Transverse colon (tissue), 4 donors: ENCODE measurements at regions not wholly inside any gene's neighbourhood (a gene's known extent, or its start where the extent isn't known, plus 50 kb on each side); places are given as distances from the start of the nearest gene placed in this dataset.

ENCODE experiments used
- DNase-seq: peaks from one replicate; pipeline ENCODE4 v3.0.0-alpha.2; 2019
- H3K27ac ChIP-seq, 4 donors: fragments of 200-600 bp; sonication (generic); 2 replicates each; pipeline ENCODE4 v1.5.1; 2016 to 2018; ENCODE audit warnings: inconsistent platforms in 4 of 4
- H3K27me3 ChIP-seq: fragments of 200-600 bp; sonication (generic); 2 replicates; pipeline ENCODE4 v1.5.1; 2017; ENCODE audit warnings: inconsistent platforms
- H3K36me3 ChIP-seq, 4 donors: fragments of 200-600 bp; sonication (generic); 2 replicates each; pipeline ENCODE4 v1.5.1; 2017 to 2019; ENCODE audit warnings: inconsistent platforms in 4 of 4
- H3K4me1 ChIP-seq, 4 donors: fragments of 200-600 bp; sonication (generic); 2 replicates each; pipeline ENCODE4 v1.5.1; 2017 to 2020; ENCODE audit warnings: inconsistent platforms in 4 of 4
- H3K4me3 ChIP-seq, 4 donors: fragments of 200-600 bp; sonication (generic); 1 replicate in 1 of 4; 2 replicates in 3 of 4; pipeline versions ENCODE4 v1.5.1 to v1.6.1; 2017 to 2019; ENCODE audit warnings: inconsistent platforms in 4 of 4
- H3K9me3 ChIP-seq, 2 donors: fragments of 200-600 bp; sonication (generic); 2 replicates each; pipeline ENCODE4 v1.5.1; 2017 to 2019; ENCODE audit warnings: inconsistent platforms in 2 of 2
- EP300 ChIP-seq: sonication (generic); formaldehyde crosslinking; IDR thresholded peaks from one replicate; pipeline ENCODE4 v1.6.1; 2017; ENCODE audit warnings: antibody characterized with exemption, low read depth
- POLR2A ChIP-seq: fragments of 450-650 bp; IDR thresholded peaks from one replicate; pipeline ENCODE4 v1.6.1; 2016; ENCODE audit warnings: antibody characterized with exemption, mild to moderate bottlenecking, moderate library complexity
- POLR2AphosphoS5 ChIP-seq, 3 donors: sonication (generic); formaldehyde crosslinking; IDR thresholded peaks; one replicate each; pipeline ENCODE4 v1.6.1; 2016; ENCODE audit warnings: antibody characterized with exemption in 3 of 3
- WGBS, 2 donors: methylation state at CpG; one replicate each; pipeline ENCODE4 v1.1.5; 2018; ENCODE audit warnings: low coverage in 1 of 2; 5-methylcytosine and 5-hydroxymethylcytosine counted together
- in situ Hi-C, 4 donors: fragments of 200-750 bp; cut with MboI; loops; one replicate each; pipeline versions ENCODE4 v1.15.0 to v1.15.1; 2017; ENCODE audit warnings: low sequenced_read_pairs in 3 of 4, low pct_ligation_motif_present in 1 of 4, low pct_unique_long_range_greater_than_20kb in 1 of 4
- intact Hi-C: fragments of 100-400 bp; cut with DNase I; formaldehyde crosslinking; loops from one replicate; pipeline ENCODE4 v1.15.1; 2023; ENCODE audit warnings: low total_unique reads
- TF ChIP-seq, protein P1 (sequence below), 5 experiments: fragments of 200-600 bp in 3 of 5; fragments of 450-650 bp in 2 of 5; sonication (generic) in 3 of 5; IDR thresholded peaks; 1 replicate in 2 of 5; 2 replicates in 3 of 5; pipeline ENCODE4 v1.5.1; 2016 to 2017; ENCODE audit warnings: antibody characterized with exemption in 5 of 5, inconsistent platforms in 3 of 5, mild to moderate bottlenecking in 2 of 5, moderate library complexity in 1 of 5

DNA sequence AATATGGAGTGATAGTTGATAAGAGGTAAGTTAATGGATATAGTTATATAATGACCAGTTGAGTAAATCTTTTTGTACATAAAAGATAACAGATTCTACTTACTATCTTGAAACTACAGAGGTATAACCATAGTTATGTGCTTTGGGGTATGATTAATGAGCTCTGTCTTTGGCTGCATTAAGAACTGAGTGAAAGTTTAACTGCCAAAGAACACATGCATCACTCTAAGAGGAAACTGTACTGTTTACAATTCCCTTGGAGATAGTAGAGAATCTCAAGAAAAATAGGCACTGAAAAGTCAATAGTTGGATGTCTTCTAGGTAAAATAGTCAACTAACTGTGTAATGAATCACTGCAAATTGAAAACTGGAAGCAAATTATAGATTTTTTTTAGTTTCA lies 1129.5 kb downstream of the EPHA7 start:
- Histone ChIP-seq H3K27me3 (no peaks in the 10 kb centered on the region), H3K4me1 (no peaks in the 10 kb centered on the region), H3K9me3 (no peaks in the 10 kb centered on the region), H3K4me3 (no peak overlapping the region), H3K27ac (no peak overlapping the region), H3K36me3 (no peaks in the 10 kb centered on the region)
- in situ Hi-C loops (no loop called here), intact Hi-C loops (no loop called here)
- DNase-seq, result no peak
- TF ChIP-seq POLR2AphosphoS5 (IDR thresholded peaks at IDR 0.05) (no peak), EP300 (no peak), POLR2A (no peak)
- TF ChIP-seq, protein P1, sequence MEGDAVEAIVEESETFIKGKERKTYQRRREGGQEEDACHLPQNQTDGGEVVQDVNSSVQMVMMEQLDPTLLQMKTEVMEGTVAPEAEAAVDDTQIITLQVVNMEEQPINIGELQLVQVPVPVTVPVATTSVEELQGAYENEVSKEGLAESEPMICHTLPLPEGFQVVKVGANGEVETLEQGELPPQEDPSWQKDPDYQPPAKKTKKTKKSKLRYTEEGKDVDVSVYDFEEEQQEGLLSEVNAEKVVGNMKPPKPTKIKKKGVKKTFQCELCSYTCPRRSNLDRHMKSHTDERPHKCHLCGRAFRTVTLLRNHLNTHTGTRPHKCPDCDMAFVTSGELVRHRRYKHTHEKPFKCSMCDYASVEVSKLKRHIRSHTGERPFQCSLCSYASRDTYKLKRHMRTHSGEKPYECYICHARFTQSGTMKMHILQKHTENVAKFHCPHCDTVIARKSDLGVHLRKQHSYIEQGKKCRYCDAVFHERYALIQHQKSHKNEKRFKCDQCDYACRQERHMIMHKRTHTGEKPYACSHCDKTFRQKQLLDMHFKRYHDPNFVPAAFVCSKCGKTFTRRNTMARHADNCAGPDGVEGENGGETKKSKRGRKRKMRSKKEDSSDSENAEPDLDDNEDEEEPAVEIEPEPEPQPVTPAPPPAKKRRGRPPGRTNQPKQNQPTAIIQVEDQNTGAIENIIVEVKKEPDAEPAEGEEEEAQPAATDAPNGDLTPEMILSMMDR (IDR thresholded peaks at IDR 0.05), result no peak

DNA sequence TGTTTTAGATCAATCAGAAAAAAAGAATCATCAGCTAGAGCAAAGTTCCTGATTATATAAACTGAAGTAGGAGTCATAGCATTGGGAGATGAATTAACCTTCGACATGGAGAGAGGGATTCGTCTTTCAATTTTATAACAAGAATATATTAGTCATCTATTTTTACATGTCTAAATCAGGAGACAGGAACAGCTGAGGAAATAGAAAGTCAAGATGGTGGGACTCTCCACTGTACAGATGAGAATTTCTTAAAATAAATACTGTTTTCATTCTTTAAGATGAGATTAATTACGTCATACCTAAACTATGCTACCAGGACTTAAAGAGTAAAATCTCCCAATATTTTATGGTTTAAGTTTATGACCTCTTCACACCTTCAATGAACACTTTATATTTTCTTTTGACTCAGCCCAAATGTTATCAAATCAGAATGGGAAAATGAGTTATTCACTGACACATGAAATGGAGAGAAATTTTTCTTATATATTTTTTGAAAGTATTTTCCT lies 1137.7 kb downstream of the EPHA7 start:
- no peaks in the 10 kb centered on the region for H3K36me3 ChIP-seq
- intact Hi-C loops (no loop called here), in situ Hi-C loops (no loop called here)
- no peak overlapping the region for H3K4me3 ChIP-seq
- WGBS, 2 donors, result 32% methylated on average over 3 of the region's 3 CpGs
- TF ChIP-seq, protein P1 (IDR thresholded peaks at IDR 0.05), result no peak
- TF ChIP-seq EP300 (no peak), POLR2AphosphoS5 (IDR thresholded peaks at IDR 0.05) (no peak), POLR2A (no peak)
- no peak for DNase-seq
- no peaks in the 10 kb centered on the region for H3K27me3 ChIP-seq
- H3K27ac ChIP-seq, result no peak overlapping the region
- H3K4me1 ChIP-seq, result no peaks in the 10 kb centered on the region
- no peaks in the 10 kb centered on the region for H3K9me3 ChIP-seq

DNA sequence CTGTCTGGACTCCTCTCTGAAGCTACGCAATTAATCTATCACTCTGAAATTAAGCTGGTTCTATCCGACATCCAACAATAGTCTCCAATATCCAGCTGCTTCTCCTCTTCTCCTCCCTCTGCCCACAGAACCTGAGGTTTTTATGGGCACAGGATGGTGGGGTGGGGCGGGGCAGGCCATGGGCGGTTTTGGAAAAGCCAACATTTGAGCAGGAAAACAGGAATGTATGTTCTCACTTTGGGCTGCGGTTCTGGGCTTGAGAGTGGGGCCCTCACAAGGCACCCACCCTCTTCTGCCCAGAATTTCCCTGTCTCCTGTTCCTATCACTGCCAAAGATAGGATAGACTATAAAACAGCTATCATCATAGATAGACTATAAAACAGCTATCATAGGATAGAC lies 1144.2 kb downstream of the EPHA7 start:
- DNase-seq, result no peak
- in situ Hi-C loops, result no loop called here

DNA sequence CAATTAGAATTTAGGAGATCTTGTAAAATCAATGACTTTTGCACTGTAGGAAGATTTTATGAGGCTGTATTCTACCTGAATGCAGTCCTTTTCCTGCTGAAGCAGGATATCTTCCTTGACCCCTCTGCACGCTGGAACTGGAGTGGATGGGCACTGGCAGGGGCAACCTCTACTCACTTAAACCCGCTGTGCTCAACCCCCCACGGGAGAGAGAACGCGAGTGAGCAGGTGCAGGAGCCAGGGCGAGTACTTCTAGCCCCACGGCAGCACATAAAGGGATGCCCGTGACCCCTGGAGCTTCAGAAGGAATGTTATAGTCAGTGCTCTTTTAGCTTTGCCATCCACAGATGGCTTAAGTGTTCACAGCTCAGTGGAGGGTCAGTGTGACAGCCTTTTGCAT lies 1144.8 kb downstream of the EPHA7 start:
- Histone ChIP-seq H3K36me3 (no peaks in the 10 kb centered on the region), H3K27ac (no peak overlapping the region), H3K27me3 (no peaks in the 10 kb centered on the region), H3K4me1 (no peaks in the 10 kb centered on the region), H3K4me3 (no peak overlapping the region), H3K9me3 (no peaks in the 10 kb centered on the region)
- no peak for DNase-seq
- in situ Hi-C loops (no loop called here), intact Hi-C loops (no loop called here)
- WGBS, 2 donors, result 29 to 87% methylated on average over 2 to 8 of the region's 8 CpGs
- no peak for TF ChIP-seq EP300

More for the DNA sequence above, 1144.2 kb downstream of the EPHA7 start:
- no peak for TF ChIP-seq POLR2AphosphoS5 (IDR thresholded peaks at IDR 0.05)
- TF ChIP-seq, protein P1 (IDR thresholded peaks at IDR 0.05), result no peak
- TF ChIP-seq EP300, result no peak
- no peak for TF ChIP-seq POLR2A
- H3K27me3 ChIP-seq, result no peaks in the 10 kb centered on the region
- no peak overlapping the region for H3K27ac ChIP-seq
- no peaks in the 10 kb centered on the region for H3K9me3 ChIP-seq
- intact Hi-C loops, result no loop called here
- no peaks in the 10 kb centered on the region for H3K4me1 ChIP-seq
- H3K36me3 ChIP-seq, result no peaks in the 10 kb centered on the region
- no peak overlapping the region for H3K4me3 ChIP-seq
- WGBS, 2 donors, result 71 to 82% methylated on average over 1 to 5 of the region's 5 CpGs

DNA sequence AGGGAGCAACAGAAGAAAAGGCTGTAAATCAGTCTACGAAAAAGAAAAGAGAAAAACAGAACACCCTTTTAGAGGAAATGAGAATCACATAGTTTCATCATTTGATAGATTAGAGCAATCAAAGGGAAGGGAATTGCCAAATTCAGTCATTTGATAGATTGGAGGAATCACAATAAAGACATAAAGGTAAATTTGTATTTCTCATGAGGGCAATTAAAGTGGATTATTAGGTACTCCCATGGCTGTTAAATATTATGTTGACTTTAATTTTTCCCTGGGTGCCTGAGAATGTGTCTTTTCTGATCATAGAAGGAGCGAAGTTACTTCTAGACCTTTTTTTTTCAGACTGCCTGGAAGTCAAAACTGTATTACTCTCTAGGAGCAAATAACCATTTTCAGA lies 1145.7 kb downstream of the EPHA7 start:
- no peak for DNase-seq
- no peaks in the 10 kb centered on the region for H3K9me3 ChIP-seq
- H3K27ac ChIP-seq, result no peak overlapping the region
- no peaks in the 10 kb centered on the region for H3K27me3 ChIP-seq
- H3K4me3 ChIP-seq, result no peak overlapping the region
- H3K36me3 ChIP-seq, result no peaks in the 10 kb centered on the region
- WGBS, 2 donors, result 58 to 62% methylated on average over 1 to 2 of the region's 2 CpGs
- in situ Hi-C loops (no loop called here), intact Hi-C loops (no loop called here)
- H3K4me1 ChIP-seq, result no peaks in the 10 kb centered on the region
- TF ChIP-seq, protein P1 (IDR thresholded peaks at IDR 0.05), result no peak
- no peak for TF ChIP-seq POLR2AphosphoS5 (IDR thresholded peaks at IDR 0.05)
- no peak for TF ChIP-seq EP300
- TF ChIP-seq POLR2A, result no peak
